NB4 (cell line): ENCODE measurements at regions not wholly inside any gene's neighbourhood (a gene's known extent, or its start where the extent isn't known, plus 50 kb on each side); places are given as distances from the start of the nearest gene placed in this dataset.

Source experiments
- CTCF ChIP-seq: IDR thresholded peaks from one replicate; pipeline ENCODE4 v1.5.1; 2012; ENCODE audit warnings: low read depth, low read length
- TF ChIP-seq, protein P1 (sequence below): IDR thresholded peaks from 2 replicates; pipeline ENCODE4 v1.6.1; 2011; ENCODE audit warnings: low read depth, low read length

DNA sequence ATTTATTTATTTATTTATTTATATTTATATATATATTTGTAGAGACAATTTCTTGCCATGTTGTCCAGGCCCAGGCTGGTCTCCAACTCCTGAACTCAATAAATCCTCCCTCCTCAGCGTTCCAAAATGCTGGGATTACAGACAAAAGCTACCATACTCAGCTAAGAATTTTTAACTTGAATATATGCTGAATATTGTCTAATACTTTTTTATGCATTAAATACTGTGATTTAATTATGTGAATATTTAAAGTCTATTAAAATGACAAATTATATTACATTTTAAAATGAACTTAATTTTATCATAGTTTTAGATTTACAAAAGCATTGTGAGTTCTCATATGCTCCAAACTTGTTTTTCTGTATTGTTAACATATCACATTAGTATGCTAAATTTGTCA lies 1022.4 kb downstream of the GRIK2 start:
- TF ChIP-seq, protein P1, sequence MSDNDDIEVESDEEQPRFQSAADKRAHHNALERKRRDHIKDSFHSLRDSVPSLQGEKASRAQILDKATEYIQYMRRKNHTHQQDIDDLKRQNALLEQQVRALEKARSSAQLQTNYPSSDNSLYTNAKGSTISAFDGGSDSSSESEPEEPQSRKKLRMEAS, result no peak
- no peak for TF ChIP-seq CTCF
